ENCODE measurements at regions not wholly inside any gene's neighbourhood (a gene's known extent, or its start where the extent isn't known, plus 50 kb on each side); places are given as distances from the start of the nearest gene placed in this dataset.

DNA sequence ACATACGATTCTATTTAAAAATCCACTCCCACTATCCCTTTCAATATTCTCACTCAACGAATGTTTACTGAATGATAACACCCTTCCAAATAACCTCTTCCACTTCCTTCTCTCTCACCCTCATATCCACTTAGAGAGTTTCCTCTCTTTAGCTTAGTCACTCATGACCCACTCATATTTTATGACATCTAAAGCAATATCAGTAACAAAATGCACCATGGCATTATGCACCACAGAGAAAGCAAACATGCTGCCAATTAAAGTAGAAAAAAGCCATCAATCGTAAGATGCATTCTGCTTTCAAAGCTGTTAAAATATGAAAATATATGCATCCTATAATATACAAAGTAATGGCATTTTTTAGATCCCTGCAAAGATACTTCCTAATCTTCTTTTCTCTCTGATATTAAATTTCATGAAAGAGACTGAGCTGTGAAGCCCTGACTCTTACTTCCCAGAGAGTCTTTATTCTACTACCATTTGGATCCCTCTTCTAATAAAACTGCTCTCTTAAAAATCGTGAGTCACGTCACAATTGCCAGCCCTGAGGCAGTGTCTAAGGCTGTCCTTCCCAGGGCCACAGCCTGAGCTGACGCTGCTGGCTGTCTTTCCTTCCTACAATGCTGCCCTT, 283.0 kb upstream of the KLF6 start:
- H3K4me3 ChIP-seq (ENCODE audit: severe bottlenecking), result no peak overlapping the region
- DNase-seq (ENCODE audit: low spot score), result no peak
- no peak for ATAC-seq (ENCODE audit: low read depth)
- no peaks in the 10 kb centered on the region for H3K27me3 ChIP-seq (ENCODE audit: insufficient read depth, poor library complexity, severe bottlenecking)
- no peaks in the 10 kb centered on the region for H3K36me3 ChIP-seq (ENCODE audit: low read depth)
- TF ChIP-seq, protein P1, sequence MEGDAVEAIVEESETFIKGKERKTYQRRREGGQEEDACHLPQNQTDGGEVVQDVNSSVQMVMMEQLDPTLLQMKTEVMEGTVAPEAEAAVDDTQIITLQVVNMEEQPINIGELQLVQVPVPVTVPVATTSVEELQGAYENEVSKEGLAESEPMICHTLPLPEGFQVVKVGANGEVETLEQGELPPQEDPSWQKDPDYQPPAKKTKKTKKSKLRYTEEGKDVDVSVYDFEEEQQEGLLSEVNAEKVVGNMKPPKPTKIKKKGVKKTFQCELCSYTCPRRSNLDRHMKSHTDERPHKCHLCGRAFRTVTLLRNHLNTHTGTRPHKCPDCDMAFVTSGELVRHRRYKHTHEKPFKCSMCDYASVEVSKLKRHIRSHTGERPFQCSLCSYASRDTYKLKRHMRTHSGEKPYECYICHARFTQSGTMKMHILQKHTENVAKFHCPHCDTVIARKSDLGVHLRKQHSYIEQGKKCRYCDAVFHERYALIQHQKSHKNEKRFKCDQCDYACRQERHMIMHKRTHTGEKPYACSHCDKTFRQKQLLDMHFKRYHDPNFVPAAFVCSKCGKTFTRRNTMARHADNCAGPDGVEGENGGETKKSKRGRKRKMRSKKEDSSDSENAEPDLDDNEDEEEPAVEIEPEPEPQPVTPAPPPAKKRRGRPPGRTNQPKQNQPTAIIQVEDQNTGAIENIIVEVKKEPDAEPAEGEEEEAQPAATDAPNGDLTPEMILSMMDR (IDR thresholded peaks at IDR 0.05; ENCODE audit: poor library complexity, severe bottlenecking), result no peak
- H3K27ac ChIP-seq (ENCODE audit: poor library complexity, severe bottlenecking), result no peak overlapping the region
- H3K4me1 ChIP-seq (ENCODE audit: insufficient read depth, poor library complexity, severe bottlenecking), result peaks cover 11% of the 10 kb centered on the region
- no peaks in the 10 kb centered on the region for H3K9me3 ChIP-seq (ENCODE audit: severe bottlenecking)

GRCh38 chr10:4067531-4067930, 282.5 kb upstream of the KLF6 start:
- TF ChIP-seq, protein P1 (IDR thresholded peaks at IDR 0.05; ENCODE audit: poor library complexity, severe bottlenecking), result no peak
- no peak for DNase-seq (ENCODE audit: low spot score)
- Histone ChIP-seq H3K9me3 (ENCODE audit: severe bottlenecking) (no peaks in the 10 kb centered on the region), H3K27ac (ENCODE audit: poor library complexity, severe bottlenecking) (no peak overlapping the region), H3K27me3 (ENCODE audit: insufficient read depth, poor library complexity, severe bottlenecking) (no peaks in the 10 kb centered on the region), H3K4me3 (ENCODE audit: severe bottlenecking) (no peak overlapping the region), H3K4me1 (ENCODE audit: insufficient read depth, poor library complexity, severe bottlenecking) (peaks cover 11% of the 10 kb centered on the region), H3K36me3 (ENCODE audit: low read depth) (no peaks in the 10 kb centered on the region)
- ATAC-seq (ENCODE audit: low read depth), result no peak

GRCh38 chr10:4066581-4067390, 281.8 kb upstream of the KLF6 start:
- TF ChIP-seq, protein P1 (IDR thresholded peaks at IDR 0.05; ENCODE audit: poor library complexity, severe bottlenecking), result no peak
- Histone ChIP-seq H3K27ac (ENCODE audit: poor library complexity, severe bottlenecking) (no peak overlapping the region), H3K27me3 (ENCODE audit: insufficient read depth, poor library complexity, severe bottlenecking) (no peaks in the 10 kb centered on the region), H3K9me3 (ENCODE audit: severe bottlenecking) (no peaks in the 10 kb centered on the region), H3K4me1 (ENCODE audit: insufficient read depth, poor library complexity, severe bottlenecking) (peaks cover 11% of the 10 kb centered on the region), H3K36me3 (ENCODE audit: low read depth) (no peaks in the 10 kb centered on the region), H3K4me3 (ENCODE audit: severe bottlenecking) (no peak overlapping the region)
- ATAC-seq (ENCODE audit: low read depth), result no peak
- DNase-seq (ENCODE audit: low spot score), result no peak

- ATAC-seq (ENCODE audit: low read depth) (no peak), DNase-seq (ENCODE audit: low spot score) (no peak)
- Histone ChIP-seq H3K9me3 (ENCODE audit: severe bottlenecking) (no peaks in the 10 kb centered on the region), H3K36me3 (ENCODE audit: low read depth) (no peaks in the 10 kb centered on the region), H3K27ac (ENCODE audit: poor library complexity, severe bottlenecking) (no peak overlapping the region), H3K4me3 (ENCODE audit: severe bottlenecking) (no peak overlapping the region), H3K4me1 (ENCODE audit: insufficient read depth, poor library complexity, severe bottlenecking) (peaks cover 6% of the 10 kb centered on the region), H3K27me3 (ENCODE audit: insufficient read depth, poor library complexity, severe bottlenecking) (no peaks in the 10 kb centered on the region)
- TF ChIP-seq, protein P1 (IDR thresholded peaks at IDR 0.05; ENCODE audit: poor library complexity, severe bottlenecking), result no peak
Observed at GRCh38 chr10:4064489-4064888, 279.5 kb upstream of the KLF6 start.

- ATAC-seq (ENCODE audit: low read depth) (no peak), DNase-seq (ENCODE audit: low spot score) (no peak)
- TF ChIP-seq, protein P1 (IDR thresholded peaks at IDR 0.05; ENCODE audit: poor library complexity, severe bottlenecking), result no peak
- Histone ChIP-seq H3K27me3 (ENCODE audit: insufficient read depth, poor library complexity, severe bottlenecking) (no peaks in the 10 kb centered on the region), H3K27ac (ENCODE audit: poor library complexity, severe bottlenecking) (no peak overlapping the region), H3K4me3 (ENCODE audit: severe bottlenecking) (no peak overlapping the region), H3K9me3 (ENCODE audit: severe bottlenecking) (no peaks in the 10 kb centered on the region), H3K36me3 (ENCODE audit: low read depth) (no peaks in the 10 kb centered on the region), H3K4me1 (ENCODE audit: insufficient read depth, poor library complexity, severe bottlenecking) (peaks cover 6% of the 10 kb centered on the region)
Observed at GRCh38 chr10:4063717-4064116, 278.7 kb upstream of the KLF6 start.

All from RWPE2 (cell line).